Coronary artery (tissue), 2 donors: ENCODE measurements at regions not wholly inside any gene's neighbourhood (a gene's known extent, or its start where the extent isn't known, plus 50 kb on each side); places are given as distances from the start of the nearest gene placed in this dataset.

Source experiments
- DNase-seq: peaks from one replicate; pipeline ENCODE4 v3.0.0-alpha.2; 2017; ENCODE audit warnings: low spot score
- H3K27ac ChIP-seq, 2 donors: fragments of 200-600 bp; sonication (generic); one replicate each; pipeline ENCODE4 v1.5.1; 2016 to 2019
- H3K4me3 ChIP-seq: fragments of 200-600 bp; sonication (generic); 2 replicates; pipeline ENCODE4 v1.5.1; 2016; ENCODE audit warnings: mild to moderate bottlenecking, moderate library complexity
- TF ChIP-seq, protein P1 (sequence below): fragments of 200-600 bp; sonication (generic); IDR thresholded peaks from one replicate; pipeline ENCODE4 v1.5.1; 2019; ENCODE audit warnings: antibody characterized with exemption

DNA sequence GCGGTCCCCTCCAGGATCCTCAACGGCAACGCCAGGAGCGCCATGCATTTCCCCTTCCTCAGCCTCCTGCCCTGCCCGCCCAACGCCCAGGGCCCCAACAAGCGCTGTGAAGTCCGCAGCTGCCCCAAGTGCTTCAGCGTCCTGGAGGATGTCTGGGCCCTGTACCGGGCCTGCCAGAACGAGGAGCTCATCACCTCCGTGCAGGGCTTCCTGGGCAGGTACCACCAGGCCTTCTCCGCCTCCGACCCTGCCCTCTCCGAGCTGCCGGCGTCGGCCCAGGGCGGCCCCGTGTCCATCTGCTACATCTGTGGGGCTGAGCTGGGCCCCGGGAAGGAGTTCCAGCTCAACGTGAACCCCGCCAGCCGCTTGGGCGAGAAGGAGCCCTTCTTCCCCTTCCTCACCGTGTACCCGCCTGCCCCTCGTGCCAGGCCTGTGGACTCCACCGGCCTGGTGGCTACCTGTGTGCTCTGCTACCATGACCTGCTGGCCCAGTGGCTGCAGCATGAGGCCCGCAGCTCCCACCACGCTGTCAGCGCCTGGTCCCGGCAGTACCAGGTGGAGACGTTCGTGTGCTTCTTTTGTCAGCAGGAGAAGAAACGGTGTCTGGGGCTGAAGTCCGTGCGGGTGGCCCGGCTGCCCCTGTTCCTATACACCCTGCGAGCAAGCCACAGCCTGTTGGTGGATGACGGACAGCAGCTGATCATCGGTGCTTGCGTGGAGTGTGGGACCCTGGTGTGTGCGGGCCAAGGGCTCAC is 58.9 kb upstream of the CIBAR2 start:
- TF ChIP-seq, protein P1, sequence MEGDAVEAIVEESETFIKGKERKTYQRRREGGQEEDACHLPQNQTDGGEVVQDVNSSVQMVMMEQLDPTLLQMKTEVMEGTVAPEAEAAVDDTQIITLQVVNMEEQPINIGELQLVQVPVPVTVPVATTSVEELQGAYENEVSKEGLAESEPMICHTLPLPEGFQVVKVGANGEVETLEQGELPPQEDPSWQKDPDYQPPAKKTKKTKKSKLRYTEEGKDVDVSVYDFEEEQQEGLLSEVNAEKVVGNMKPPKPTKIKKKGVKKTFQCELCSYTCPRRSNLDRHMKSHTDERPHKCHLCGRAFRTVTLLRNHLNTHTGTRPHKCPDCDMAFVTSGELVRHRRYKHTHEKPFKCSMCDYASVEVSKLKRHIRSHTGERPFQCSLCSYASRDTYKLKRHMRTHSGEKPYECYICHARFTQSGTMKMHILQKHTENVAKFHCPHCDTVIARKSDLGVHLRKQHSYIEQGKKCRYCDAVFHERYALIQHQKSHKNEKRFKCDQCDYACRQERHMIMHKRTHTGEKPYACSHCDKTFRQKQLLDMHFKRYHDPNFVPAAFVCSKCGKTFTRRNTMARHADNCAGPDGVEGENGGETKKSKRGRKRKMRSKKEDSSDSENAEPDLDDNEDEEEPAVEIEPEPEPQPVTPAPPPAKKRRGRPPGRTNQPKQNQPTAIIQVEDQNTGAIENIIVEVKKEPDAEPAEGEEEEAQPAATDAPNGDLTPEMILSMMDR: no peak
- H3K27ac ChIP-seq: no peak overlapping the region
- DNase-seq: no peak
- peak overlapping the region; percentile 84 for H3K4me3 ChIP-seq

DNA sequence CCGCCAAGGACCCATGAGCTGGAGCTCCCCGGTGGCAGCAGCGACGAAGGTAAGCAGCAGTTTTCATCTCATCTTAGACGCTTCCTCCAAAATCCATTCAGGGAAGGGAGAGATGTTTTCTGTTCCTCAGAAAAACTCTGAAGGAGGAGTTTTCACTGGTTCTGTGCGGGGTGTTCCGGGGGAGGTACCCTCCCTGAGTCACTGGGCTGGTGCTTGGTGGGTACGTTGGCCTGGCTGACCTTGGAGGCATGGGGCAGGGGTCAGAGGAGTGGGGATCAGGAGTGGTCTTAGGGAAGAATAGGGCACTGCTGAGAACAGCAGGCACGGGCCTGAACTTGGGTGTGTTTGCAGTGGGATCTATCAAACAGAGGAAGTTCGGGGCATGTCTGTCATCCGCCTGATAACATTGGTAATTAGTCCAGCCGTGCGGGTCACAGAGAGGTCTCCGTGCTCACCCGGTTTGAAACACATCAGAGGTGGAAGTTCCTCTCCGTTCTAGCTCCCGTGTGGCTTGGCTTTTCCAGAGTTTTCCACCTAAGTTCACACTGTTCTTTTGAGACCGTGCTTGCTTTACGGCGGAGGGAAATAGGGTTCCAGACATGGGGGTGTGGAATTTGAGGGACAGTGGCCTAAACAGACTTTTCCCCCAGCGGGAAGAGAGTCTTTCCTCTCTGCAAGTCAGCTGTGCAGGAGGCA is 59.6 kb upstream of the CIBAR2 start:
- TF ChIP-seq, protein P1: no peak
- Histone ChIP-seq H3K27ac (no peak overlapping the region), H3K4me3 (peak overlapping the region; percentile 84)
- DNase-seq: no peak

GRCh38 chr16:85172455-85173145 is 60.3 kb upstream of the CIBAR2 start:
- no peak for DNase-seq
- Histone ChIP-seq H3K4me3 (peak overlapping the region; percentile 84), H3K27ac (no peak overlapping the region)
- TF ChIP-seq, protein P1: no peak

DNA sequence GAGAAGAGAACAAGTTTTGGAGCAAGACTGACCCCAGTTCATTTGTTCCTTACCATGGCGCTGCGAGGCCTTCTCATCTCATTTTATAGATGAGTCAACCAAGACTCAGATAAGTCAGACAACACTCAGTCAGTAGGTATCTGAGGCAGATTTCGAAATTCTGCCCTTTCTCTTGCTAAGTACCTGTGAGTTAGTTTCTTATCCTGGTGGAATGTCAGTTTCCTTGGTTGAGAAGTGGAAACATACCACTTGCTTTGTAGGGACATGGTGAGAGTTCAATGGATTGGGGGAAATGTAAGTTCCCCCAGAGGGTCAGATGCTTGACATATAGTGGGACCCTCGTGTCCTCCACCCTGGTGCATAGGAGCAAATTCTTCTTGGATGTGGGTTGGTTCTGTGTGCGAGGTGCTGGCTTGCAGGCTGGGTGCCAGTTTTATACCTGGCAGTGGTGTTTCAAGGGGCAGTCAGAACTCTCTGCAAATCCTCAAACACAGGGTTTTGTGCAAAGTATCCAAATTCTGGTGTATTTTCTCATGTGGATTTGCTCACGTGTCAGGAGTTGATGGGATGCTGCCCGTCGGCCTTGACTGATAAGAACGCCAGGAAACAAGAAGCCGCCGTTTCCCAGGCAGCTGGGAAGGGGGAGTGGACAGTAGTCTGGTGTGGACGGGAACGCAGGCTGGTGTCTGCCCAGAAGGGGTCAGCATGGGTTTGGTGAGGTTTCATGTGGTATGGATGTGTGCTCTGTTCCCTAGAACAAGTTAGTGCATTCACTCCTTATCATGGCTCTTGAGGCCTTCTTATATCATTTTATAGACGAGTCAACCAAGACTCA is 61.1 kb upstream of the CIBAR2 start:
- peak overlapping the region; percentile 84 for H3K4me3 ChIP-seq

GRCh38 chr16:85173981-85174751 is 61.9 kb upstream of the CIBAR2 start:
- Histone ChIP-seq H3K4me3 (peak overlapping the region; percentile 9), H3K27ac (peak overlapping the region in 1 of 2 donors; percentile 36)
- no peak for DNase-seq
- TF ChIP-seq, protein P1: no peak

More for the DNA sequence above, 61.1 kb upstream of the CIBAR2 start:
- no peak for DNase-seq
- no peak overlapping the region for H3K27ac ChIP-seq
- TF ChIP-seq, protein P1: no peak
